DMS53 (cell line): ENCODE measurements at regions not wholly inside any gene's neighbourhood (a gene's known extent, or its start where the extent isn't known, plus 50 kb on each side); places are given as distances from the start of the nearest gene placed in this dataset.

Experiments
- DNase-seq: peaks from one replicate; lab custom pipeline; 2025; lab: John Stamatoyannopoulos, UW

DNA sequence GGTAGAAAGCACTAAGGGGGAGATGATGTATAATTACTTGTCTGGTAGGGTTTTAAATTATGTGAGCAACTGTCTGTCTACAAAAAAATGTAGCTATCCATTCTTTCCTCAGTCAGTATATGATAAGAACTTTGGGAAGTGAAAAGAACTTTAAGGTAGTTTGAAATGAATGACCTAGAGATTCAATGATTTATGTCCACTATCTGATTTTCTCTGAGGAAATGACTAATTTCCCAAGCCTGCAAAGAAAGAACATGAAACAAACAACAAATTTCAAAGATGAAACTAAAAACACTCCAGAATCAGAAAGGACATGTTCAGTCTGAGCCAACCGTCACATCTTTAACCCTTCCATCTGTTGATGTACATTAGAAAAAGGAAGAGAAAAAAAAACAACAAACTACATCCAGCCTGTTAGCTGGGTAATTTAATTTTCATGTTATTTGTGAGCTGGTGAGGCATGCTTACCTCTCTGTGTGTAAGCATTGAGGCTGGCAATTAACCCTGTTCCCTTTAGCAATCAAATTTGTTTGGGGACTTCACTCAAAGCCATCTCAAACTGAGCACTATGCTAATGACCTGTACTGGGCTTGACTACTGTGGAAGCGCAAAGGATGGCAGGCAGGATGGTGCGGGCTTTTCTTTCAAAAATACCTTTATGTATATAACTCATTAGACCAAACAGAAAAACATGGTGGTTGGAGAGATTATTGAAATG is 220.1 kb downstream of the TUSC7 start:
- DNase-seq, result no peak

DNA sequence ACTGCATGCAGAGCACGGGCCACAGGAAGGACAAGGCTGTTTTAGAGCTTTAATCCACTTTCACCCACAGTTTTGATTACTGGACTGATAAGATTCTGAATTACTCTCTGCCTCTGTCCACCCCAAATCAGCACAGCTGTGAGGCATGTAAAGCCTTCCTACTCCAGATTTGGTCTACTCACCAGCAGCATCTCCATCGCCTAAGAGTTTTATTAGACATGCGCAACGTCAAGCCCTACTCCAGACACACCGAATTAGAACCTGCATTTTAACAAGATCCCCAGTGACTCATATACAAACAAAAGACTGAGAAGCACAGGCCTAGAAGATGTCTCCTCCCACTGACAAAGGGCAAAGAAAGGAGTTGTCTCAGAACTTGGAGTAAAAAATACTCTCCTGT is 221.2 kb downstream of the TUSC7 start:
- no peak for DNase-seq

DNA sequence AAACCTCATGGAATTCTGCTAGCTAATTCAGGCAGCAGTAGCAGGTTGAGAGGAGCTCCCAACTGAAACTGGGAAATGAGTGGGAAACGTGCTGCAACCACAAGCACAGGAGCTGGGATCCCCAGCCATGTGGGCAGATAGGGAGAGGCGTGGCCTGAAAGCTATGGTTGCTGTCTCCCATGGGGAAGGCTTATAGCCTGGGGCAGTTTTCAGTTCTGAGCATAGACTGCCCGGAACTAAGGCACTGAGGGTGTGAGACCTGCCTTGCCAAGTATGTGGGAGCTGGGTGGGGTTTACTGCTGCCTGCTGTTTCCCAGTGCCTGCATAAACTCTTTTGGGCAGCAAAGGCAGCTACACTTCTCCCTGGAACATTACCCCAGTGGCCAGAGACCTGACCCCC is 229.5 kb downstream of the TUSC7 start:
- no peak for DNase-seq

DNA sequence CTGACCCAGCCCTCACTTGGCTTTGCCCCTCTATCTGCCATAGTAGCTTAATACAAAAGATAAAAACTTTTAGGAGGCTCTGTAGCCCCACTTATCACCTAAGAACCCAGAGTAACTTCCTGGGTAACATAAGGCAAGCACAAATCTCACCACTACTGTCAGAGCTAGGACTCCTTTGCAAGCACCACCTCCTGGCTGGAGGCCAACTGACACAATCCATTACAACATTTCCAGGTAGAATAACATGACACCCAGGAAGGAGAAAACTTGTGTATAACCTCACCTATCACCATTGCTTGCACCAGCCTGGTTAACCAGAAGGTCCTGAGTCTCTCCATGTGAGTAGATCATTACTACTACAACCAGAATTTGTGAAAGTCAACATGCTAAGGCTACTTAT is 230.0 kb downstream of the TUSC7 start:
- no peak for DNase-seq

DNA sequence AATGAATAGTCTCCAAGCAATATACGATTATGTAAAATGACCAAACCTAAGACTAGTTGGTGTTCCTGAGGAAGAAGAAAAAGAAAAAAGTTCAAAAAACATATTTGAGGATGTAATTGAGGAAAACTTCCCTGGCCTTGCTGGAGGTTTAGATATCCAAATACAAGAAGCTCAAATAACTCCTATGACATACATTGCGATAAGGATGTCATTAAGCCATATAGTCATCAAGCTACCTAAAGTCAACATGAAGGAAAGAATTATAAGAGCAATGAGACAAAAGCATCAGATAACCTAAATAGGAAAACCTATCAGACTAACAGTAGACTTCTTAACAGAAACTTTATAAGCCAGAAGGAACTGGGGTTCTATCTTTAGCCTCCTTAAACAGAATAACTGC is 231.1 kb downstream of the TUSC7 start:
- no peak for DNase-seq

DNA sequence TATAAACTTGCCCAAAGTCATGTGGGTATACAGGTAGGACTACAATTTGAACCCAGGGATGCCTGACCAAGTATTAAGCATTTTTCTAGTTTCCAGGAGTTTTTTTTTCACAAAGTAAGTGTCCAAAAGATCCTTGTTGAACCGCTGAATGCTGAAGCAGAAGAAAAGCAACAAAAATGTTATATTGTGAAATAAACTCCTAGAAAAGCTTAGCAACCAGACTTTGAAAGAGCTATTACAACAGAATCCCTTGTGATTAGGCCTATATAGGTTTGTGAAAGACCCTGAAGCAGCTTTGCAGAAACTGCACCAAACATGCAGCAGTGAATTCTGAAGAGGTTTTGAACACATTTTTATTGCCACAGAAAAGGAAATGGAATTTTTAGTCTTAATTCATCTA is 236.8 kb downstream of the TUSC7 start:
- DNase-seq, result no peak

DNA sequence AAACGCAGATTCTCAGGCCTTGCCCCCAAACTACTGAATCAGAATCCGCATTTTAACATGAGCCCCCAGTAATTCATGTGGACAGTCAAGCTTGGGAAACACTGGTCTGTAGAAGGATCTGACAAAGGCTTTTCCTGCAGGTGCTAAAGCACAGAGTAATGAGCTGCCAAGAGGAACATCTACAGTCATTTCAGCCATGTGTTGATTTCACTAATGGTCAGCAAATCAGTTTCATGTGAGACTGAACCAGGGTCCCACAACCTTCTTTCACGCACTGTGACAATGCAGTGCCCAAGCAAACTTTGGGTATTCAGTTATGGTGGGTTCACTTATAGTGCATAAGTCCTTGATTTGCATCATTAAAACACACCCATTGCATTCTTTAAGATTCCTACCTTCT is 237.6 kb downstream of the TUSC7 start:
- DNase-seq, result no peak

DNA sequence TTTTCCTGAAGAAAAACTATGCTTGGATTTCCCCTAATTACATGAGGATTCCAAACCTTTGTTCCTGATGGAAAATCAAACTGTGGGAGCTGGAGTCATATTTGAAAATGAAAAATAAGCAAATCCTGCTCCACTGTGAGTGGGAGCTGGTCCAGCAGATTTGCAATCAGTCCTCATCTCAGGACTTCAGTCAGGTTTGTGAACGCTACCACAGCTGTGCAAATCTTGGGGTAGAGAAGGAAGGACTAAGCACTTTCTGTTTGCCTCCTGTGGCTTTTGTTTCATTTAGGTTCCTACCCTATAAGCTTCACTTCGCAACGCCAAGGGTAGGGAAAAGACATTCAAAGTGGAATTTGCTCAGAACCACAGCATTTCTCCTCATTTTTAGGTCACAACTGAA is 238.2 kb downstream of the TUSC7 start:
- no peak for DNase-seq

DNA sequence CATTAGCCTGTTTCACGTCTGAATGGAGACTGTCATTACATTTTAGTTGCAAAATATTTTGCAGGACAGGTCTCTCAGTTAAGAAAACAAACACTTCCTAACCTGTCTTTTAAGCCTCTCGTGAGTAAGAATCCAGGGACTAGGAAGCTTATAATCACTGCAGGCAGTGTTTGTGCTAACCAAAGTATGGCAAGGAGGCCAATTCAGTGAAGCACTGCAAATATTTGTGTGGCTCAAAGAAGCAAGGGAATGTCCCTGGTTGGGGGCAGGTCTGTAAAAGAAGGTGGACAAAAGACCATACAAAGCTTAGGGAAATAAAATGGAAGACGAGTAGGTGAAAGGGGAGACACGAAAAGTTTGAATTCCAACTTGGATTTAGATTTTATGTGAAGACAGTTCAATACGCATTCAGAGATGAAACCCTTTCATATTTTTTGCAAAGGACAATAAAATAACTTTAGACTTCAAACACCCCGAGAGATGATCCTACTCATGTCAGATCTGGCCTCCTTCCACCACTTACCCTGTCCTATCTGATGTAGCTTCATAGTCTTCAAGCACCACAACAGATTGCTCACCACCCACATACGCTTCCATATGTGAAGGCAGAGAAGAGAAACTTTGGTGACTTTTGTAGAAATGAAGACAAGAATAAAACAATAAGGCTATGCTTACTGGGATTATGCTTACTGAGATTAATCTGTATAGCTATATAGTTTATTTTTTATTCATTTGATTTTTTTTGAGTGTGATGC is 240.9 kb downstream of the TUSC7 start:
- no peak for DNase-seq

DNA sequence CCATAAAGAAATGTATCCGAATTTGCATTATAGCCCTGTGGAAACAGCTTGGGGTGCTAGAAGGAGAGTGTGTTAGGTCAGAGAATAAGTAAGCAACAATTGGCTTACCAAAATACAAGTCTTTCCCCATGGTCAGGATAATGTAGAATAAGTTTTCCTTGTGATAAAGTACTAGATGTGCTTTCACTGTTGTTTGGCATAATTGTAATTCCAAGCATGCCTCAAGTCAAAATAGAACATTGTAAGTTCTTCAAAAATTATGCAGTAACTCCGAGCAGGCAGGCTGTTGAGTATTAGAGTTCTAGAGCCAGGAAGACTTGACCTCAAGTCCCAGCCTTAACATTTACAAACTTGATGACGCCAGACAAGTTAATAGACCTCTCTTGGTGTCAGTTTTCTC is 242.0 kb downstream of the TUSC7 start:
- DNase-seq, result no peak

DNA sequence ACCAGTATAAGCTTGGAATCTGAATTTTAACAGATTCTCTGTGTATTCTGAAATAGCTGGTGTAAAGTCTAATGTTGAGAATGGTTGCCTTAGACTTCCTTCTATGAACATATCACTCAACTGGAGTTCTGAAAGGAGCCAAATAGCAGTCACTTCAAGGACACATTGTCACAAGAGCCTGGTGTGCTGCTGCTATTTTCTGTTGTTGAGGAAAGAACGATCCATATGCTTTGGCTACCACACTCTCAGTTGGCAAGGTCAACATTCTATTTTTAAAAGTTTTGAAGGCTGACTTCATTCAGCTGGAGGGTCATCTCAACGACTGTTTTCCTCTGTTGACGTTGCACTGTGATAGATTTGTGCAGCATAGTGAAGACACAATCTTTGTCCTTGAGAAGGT is 248.7 kb downstream of the TUSC7 start:
- peak; percentile 27 for DNase-seq

DNA sequence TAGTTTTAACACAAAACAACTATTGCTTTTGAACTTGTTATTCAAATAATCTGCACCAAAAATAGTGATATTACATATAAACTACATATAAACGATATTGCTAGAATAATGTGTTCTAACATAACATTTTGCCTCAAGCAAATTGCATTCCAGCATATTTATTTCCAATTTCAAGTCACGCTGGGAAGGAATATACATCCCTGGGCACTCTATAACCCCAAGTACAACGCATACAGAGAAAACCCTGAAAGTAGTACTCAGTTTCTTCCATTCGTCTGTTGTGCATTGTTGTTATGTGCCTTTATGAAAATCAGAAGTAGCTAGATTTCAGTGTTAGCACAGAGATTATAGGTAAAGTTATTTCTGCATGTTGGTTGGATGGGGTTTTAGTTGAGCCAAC is 251.5 kb downstream of the TUSC7 start:
- no peak for DNase-seq

DNA sequence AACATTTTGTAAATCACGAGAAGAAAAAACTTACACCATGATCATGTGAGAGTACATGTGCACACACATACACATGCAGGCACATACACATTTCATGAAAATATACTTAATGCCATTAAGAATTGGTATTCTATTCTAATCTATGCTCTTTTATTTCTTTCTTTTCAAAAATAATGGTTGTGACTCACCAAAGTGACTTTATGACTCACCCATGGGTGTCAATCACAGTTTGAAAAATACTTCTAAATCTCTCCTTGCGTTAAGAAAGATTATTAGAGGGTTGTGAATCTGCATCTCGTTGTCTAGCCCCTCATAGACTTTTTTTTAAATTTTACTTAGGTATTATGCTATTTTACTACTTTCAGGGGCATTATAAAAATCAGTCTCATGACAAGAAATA is 254.2 kb downstream of the TUSC7 start:
- peak; percentile 33 for DNase-seq

DNA sequence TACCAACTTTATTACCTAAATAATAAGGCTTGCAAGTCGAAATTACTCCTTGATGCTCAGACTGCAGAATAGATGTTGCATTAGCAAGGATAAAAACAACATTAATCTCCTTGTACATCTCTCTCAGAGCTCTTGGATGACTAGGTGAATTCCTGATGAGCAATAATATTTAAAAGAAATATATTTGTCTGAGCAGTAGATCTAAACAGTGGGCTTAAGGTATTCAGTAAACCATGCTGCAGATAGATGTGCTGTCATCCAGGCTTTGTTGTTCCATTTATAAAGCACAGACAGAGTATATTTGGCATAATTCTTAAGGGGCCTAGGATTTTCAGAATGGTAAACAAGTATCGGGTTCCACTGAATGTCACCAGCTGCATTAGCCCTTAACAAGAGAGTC is 257.1 kb downstream of the TUSC7 start:
- peak; percentile 27 for DNase-seq

DNA sequence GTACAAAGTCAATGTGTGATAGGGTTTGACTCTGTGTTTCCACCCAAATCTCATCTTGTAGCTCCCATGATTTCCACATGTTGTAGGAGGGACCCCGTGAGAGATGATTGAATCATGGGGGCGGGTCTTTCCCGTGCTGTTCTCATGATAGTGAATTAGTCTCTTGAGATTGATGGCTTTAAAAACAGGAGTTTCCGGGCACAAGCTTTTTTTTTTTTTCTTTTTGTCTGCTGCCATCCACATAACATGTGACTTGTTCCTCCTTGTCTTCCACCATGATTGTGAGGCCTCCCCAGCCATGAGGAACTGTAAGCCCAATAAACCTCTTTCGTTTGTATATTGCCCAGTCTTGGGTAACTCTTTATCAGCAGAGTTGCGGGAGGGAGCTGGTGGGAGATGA is 259.6 kb downstream of the TUSC7 start:
- DNase-seq, result no peak

DNA sequence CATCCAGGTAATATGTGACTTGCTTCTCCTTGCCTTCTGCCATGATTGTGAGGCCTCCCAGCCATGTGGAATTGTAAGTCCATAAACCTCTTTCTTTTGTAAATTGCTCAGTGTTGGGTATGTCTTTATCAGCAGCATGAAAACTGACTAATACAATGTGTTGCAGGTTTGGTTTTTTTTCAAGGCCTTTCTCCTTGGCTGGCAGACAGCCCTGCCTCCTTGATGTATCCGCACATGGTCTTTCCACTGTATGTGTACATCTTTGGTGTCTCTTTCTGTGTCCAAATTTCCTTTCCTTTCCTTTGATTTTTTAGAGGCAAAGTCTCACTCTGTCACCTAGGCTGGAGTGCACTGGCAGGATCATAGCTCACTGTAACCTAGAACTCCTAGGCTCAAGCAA is 260.1 kb downstream of the TUSC7 start:
- DNase-seq, result no peak

DNA sequence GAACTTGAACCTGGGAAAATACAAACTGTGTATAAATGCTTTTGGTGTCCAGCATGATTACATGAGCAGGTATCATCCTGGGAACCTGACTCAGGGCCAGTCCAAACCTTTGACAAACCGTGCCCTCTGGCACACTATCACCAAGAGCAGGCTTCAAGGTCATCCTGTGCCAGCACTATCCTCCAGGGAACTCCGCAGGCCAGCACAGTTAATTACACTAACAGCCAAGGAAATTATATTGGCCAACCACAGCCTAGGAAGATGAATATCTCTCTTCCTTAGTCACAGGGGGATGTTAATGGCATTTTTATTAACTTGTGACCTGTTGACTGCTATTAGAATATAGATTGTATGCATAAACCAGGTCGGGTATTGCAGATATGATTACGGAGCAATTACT is 262.0 kb downstream of the TUSC7 start:
- DNase-seq, result no peak

DNA sequence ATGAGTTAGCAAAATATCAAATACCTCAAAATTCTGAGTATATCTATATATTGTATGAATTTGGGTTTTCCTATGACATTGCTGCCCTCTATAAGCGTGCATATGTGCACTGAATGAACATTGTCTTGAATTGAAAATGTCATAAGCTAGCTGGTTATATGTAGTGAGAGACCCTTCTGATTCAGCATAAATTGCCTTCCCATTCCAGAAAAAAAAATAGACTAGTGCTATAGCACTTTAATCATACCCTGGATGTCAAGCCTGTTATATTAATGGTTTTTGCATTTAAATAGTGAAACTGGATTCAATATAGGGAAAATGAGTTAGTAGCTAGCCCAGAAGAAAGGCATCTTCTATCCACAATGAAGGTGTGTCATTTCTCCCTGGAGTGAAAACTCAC is 265.1 kb downstream of the TUSC7 start:
- no peak for DNase-seq

DNA sequence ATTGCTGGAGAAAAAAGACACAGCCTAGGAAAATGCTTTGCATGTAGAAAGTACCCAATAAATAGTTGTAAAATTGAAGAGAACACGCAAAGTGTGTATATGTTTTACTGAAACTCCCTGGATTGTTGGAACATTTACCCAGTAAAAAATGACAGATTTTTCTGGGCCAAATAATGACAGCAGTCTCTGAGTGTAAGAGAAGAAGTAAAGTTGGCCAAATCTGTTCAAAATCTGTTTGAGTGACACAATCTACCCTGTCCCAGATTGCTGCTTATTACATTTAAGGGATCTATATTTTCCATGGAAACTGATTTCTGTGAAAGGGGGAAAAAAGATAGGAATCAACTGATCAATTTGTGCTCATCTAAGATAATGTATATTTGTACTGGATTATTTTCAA is 267.9 kb downstream of the TUSC7 start:
- DNase-seq, result no peak

DNA sequence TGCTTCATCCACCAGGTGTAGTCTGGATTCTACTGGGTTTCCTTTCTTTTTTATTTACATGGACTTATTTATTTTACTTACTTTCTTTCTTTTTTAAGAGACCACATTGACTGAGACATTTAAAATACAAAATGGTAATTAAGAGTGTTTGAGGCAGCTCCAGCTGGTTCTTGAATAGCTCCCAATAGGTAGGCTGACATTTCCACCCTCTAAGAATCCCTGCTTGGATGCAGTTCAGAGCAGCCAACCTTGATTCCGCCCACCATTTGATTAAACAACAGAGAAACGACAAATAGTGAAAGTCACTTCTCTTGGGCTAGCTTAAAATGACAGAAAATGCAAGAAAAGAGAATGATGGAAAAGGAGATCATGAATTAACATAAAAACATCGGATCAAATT is 270.5 kb downstream of the TUSC7 start:
- DNase-seq, result no peak

DNA sequence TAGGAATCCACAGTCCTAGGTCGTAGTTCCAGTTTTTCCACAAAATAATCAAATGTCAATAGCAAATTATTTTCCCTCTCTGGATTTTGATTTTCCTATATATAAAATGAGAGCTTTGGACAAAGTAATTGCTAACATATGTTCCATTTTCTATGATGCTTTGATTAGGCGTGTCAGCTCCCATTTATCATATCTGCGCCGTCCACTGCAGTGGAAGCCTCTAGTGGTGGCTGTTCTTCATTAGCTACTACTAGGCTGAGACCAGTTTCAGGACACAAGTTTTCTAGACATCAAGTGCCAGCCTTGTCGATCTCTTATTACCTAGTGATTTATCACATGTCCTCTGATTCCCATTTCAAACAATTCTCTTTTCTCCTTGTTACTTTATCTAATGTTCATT is 271.5 kb downstream of the TUSC7 start:
- no peak for DNase-seq

DNA sequence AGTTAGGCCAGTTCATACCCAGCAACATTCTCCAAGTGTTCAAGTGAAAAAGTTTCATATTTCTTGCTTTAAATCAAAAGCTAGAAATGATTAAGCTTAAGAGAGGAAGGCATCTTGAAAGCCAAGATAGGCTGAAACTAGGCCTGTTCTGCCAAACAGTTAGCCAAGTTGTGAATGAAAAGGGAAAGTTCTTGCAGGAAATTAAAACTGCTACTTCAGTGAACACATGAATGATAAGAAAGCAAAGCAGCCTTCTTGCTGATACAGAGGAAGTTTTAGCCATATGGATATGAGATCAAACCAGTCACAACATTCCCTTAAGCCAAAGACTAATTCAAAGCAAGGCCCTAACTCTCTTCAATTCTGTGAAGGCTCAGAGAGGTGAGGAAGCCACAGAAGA is 274.7 kb downstream of the TUSC7 start:
- no peak for DNase-seq

DNA sequence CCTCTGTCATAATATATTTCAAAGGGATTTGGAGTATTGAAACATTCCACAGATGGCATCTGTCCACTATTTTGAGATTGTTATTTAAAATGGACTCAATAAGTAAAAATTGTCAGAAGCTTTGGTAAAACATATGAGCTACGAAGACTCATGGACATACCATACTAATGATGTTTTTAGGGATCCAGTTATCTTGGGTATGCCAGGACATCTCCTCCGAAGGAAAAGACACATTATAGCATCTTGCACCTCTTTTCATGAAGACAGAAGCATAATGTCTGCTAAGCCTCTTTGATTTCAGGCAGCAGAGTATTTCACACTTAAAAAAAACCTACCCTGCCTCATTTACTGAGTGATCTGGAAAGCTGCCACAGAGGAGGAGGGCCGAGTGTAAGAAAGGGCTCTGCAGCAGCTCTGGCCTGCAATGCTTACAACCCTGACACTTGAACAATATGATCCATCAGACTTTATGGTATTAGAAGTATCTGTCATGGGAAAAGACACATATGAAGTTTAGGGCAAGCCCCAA is 284.8 kb downstream of the TUSC7 start:
- no peak for DNase-seq

DNA sequence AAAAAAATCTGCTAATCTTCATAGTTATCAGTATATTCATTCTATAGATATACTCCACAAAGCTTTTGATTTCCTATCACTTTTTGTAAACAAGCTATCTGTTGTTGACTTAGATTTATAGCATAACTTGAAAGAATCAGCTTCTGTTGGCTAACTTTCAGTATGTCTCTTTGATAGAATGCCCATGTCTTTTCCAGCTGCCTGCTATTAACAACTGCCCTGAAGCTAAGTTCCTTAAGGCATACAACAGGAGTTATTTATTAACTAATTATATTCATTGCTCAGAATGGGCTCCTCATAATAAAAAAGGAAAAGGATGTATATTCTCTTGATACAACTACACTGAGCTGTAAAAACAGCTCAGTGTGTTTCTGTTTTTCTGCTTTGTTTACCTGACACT is 293.9 kb downstream of the TUSC7 start:
- peak; percentile 33 for DNase-seq
